PC-3 (cell line): ENCODE measurements at regions not wholly inside any gene's neighbourhood (a gene's known extent, or its start where the extent isn't known, plus 50 kb on each side); places are given as distances from the start of the nearest gene placed in this dataset.

Experiments
- ATAC-seq: fragments of 200-7000 bp; cut with Tn5 transposase; 2 replicates; pipeline ENCODE4 v1.9.1; 2020; ENCODE audit warnings: mild to moderate bottlenecking, moderate library complexity
- BruUV-seq: library from RNA; stranded (reverse); fragments of 400-500 nt; replicated peaks from 2 replicates; lab custom pipeline; 2021; lab: Mats Ljungman, UMichigan
- CTCF ChIA-PET: fragments of 300-600 bp; sonication (Branson Sonifier 250); formaldehyde crosslinking; loops from one replicate; lab custom pipeline; 2022; ENCODE audit warnings: antibody characterized with exemption; lab: Charles Lee
- POLR2A ChIA-PET: fragments of 300-600 bp; sonication (Branson Sonifier 250); formaldehyde crosslinking; loops from one replicate; lab custom pipeline; 2022; ENCODE audit warnings: antibody characterized with exemption; ENCODE audit not compliant: unreplicated experiment; lab: Charles Lee
- DNase-seq: peaks from one replicate; pipeline ENCODE4 v3.0.0-alpha.2; 2015
- H2AFZ ChIP-seq: fragments of 300-600 bp; sonication (generic); 2 replicates; pipeline ENCODE4 v1.6.0; 2016; ENCODE audit warnings: antibody characterized with exemption, low read length
- H3F3A ChIP-seq: fragments of 300-600 bp; sonication (generic); one replicate; pipeline ENCODE4 v1.6.0; 2017; ENCODE audit warnings: antibody characterized with exemption, low read length, control low read depth, mild to moderate bottlenecking; ENCODE audit not compliant: unreplicated experiment
- H3K27ac ChIP-seq: fragments of 300-600 bp; sonication (generic); 2 replicates; pipeline ENCODE4 v1.5.1; 2016; ENCODE audit warnings: mild to moderate bottlenecking, low read length
- H3K27me3 ChIP-seq: fragments of 300-600 bp; sonication (generic); 2 replicates; pipeline ENCODE4 v1.6.1; 2016; ENCODE audit warnings: low read length, mixed read lengths
- H3K36me3 ChIP-seq: fragments of 300-600 bp; sonication (generic); 2 replicates; pipeline ENCODE4 v1.6.1; 2016; ENCODE audit warnings: low read depth, mixed run types, low read length, mixed read lengths
- H3K4me1 ChIP-seq: fragments of 300-600 bp; sonication (generic); 2 replicates; pipeline ENCODE4 v1.5.1; 2016; ENCODE audit warnings: low read length; ENCODE audit not compliant: insufficient read depth
- H3K4me2 ChIP-seq: fragments of 300-600 bp; sonication (generic); 2 replicates; pipeline ENCODE4 v1.6.0; 2016; ENCODE audit warnings: low read length
- H3K4me3 ChIP-seq: fragments of 300-600 bp; sonication (generic); 2 replicates; pipeline ENCODE4 v1.5.1; 2016; ENCODE audit warnings: mild to moderate bottlenecking, low read length, mixed read lengths
- H3K79me2 ChIP-seq: fragments of 300-600 bp; sonication (generic); 2 replicates; pipeline ENCODE4 v1.6.1; 2017; ENCODE audit warnings: low read length, mixed read lengths
- H3K9ac ChIP-seq: fragments of 300-600 bp; sonication (generic); 2 replicates; pipeline ENCODE4 v1.6.0; 2016; ENCODE audit warnings: mild to moderate bottlenecking, low read length
- H3K9me2 ChIP-seq: fragments of 300-600 bp; sonication (generic); replicated peaks from 2 replicates; pipeline ENCODE4 v1.6.1; 2016; ENCODE audit warnings: mixed run types, low read length, mixed read lengths
- H3K9me3 ChIP-seq: fragments of 300-600 bp; sonication (generic); 2 replicates; pipeline ENCODE4 v1.6.1; 2016; ENCODE audit warnings: low read length, mixed read lengths
- H4K20me1 ChIP-seq: fragments of 300-600 bp; sonication (generic); 2 replicates; pipeline ENCODE4 v1.6.1; 2016; ENCODE audit warnings: low read length, mixed read lengths
- EZH2 ChIP-seq: fragments of 300-600 bp; sonication (generic); IDR thresholded peaks from one replicate; pipeline ENCODE4 v1.6.1; 2017; ENCODE audit warnings: antibody characterized with exemption, mild to moderate bottlenecking, low read length; ENCODE audit not compliant: unreplicated experiment
- EZH2phosphoT487 ChIP-seq: fragments of 300-600 bp; sonication (generic); IDR thresholded peaks from 2 replicates; pipeline ENCODE4 v1.6.1; 2018; ENCODE audit warnings: mild to moderate bottlenecking, antibody characterized with exemption, low read length, borderline replicate concordance
- intact Hi-C: fragments of 100-400 bp; cut with micrococcal nuclease; formaldehyde crosslinking; loops from 2 replicates; pipeline ENCODE4 v1.9.0; 2023
- TF ChIP-seq, protein P1 (sequence below): fragments of 300-600 bp; sonication (generic); conservative IDR thresholded peaks from 2 replicates; pipeline ENCODE4 v1.5.1; 2017; ENCODE audit warnings: antibody characterized with exemption, low read depth, mild to moderate bottlenecking, low read length

DNA sequence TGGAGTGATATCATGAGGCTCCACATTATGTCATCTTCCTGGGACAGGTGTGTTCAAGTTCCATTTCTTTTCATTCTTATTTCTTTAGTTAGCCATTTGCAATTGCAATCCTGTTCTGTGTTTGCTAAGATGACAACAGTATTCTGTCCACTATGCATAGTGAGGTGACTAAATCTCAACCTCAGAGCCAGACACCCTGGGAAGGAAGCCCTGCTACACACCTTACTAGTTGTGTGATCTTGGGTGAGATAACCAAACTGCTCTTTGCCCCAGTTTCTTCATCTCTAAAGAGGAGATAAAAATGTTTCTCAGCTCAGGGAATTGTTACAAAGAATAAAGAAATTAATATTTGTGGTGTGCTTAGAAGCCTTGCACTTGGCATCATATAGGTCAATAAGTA is 215.1 kb upstream of the RPS23 start:
- TF ChIP-seq EZH2phosphoT487 (no peak), EZH2 (no peak)
- TF ChIP-seq, protein P1, sequence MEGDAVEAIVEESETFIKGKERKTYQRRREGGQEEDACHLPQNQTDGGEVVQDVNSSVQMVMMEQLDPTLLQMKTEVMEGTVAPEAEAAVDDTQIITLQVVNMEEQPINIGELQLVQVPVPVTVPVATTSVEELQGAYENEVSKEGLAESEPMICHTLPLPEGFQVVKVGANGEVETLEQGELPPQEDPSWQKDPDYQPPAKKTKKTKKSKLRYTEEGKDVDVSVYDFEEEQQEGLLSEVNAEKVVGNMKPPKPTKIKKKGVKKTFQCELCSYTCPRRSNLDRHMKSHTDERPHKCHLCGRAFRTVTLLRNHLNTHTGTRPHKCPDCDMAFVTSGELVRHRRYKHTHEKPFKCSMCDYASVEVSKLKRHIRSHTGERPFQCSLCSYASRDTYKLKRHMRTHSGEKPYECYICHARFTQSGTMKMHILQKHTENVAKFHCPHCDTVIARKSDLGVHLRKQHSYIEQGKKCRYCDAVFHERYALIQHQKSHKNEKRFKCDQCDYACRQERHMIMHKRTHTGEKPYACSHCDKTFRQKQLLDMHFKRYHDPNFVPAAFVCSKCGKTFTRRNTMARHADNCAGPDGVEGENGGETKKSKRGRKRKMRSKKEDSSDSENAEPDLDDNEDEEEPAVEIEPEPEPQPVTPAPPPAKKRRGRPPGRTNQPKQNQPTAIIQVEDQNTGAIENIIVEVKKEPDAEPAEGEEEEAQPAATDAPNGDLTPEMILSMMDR, result no peak
- Histone ChIP-seq H2AFZ (no peak overlapping the region), H3K4me3 (no peak overlapping the region), H4K20me1 (no peaks in the 10 kb centered on the region), H3K9me2 (no peaks in the 10 kb centered on the region), H3K79me2 (no peaks in the 10 kb centered on the region), H3K27me3 (no peaks in the 10 kb centered on the region), H3F3A (no peaks in the 10 kb centered on the region), H3K9ac (no peak overlapping the region), H3K4me2 (no peak overlapping the region), H3K9me3 (no peaks in the 10 kb centered on the region), H3K27ac (no peak overlapping the region), H3K36me3 (no peaks in the 10 kb centered on the region), H3K4me1 (no peaks in the 10 kb centered on the region)
- no TSS peak for BruUV-seq
- intact Hi-C loops, result no loop called here
- CTCF ChIA-PET, result no interaction called here
- ATAC-seq (no peak), DNase-seq (peak; percentile 4)
- POLR2A ChIA-PET, result no interaction called here

DNA sequence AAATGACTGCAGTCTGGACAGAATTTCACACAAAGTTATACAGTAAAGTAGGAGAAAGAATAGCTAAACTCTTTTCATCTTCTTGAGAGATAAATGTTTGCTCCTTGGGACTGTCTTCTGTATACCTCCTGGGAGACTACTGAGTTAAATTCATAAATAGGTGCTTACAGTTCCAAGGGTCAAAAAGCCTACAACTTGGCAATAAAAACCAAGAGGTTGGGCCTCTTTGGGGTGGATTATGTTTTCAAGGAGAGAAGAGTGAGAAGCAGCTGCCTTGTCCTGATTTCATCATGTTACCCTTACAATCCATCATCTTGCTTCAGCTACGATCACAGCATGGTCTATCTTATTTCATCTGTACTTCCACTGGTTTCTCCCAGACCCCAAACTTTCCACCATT is 213.2 kb upstream of the RPS23 start:
- Histone ChIP-seq H3K27ac (no peak overlapping the region), H3K9me3 (no peaks in the 10 kb centered on the region), H3K4me2 (no peak overlapping the region), H2AFZ (no peak overlapping the region), H3K4me3 (no peak overlapping the region), H3K27me3 (no peaks in the 10 kb centered on the region), H3K4me1 (no peaks in the 10 kb centered on the region), H3K9me2 (no peaks in the 10 kb centered on the region), H3K79me2 (no peaks in the 10 kb centered on the region), H3K9ac (no peak overlapping the region), H4K20me1 (no peaks in the 10 kb centered on the region), H3F3A (no peaks in the 10 kb centered on the region), H3K36me3 (no peaks in the 10 kb centered on the region)
- TF ChIP-seq EZH2phosphoT487 (no peak), EZH2 (no peak)
- TF ChIP-seq, protein P1, result no peak
- DNase-seq (no peak), ATAC-seq (no peak)
- ChIA-PET POLR2A (no interaction called here), CTCF (no interaction called here)
- no TSS peak for BruUV-seq
- intact Hi-C loops, result no loop called here

DNA sequence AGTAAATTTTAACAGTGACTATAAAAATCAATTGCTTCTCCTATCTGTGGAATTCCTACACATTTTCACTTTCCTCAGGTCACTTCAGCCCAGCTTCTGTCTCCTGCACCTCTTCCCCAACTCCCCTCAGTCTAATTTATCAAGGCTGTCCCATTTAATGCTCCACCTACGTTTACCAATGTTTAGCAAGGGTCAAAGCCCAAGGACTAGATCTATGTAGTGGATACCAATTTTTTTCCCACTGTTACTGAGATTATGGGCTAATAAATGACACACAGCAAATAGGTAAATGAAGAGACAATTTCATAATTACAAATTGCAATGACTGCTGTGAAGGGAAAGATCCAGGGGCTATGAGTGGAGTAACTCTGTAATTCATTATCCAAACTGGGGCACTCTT is 211.5 kb upstream of the RPS23 start:
- H3K36me3 ChIP-seq, result no peaks in the 10 kb centered on the region
- H3K4me2 ChIP-seq, result no peak overlapping the region
- TF ChIP-seq EZH2phosphoT487 (no peak), EZH2 (no peak)
- TF ChIP-seq, protein P1, result no peak
- DNase-seq (no peak), ATAC-seq (no peak)
- H3K4me3 ChIP-seq, result no peak overlapping the region
- no peak overlapping the region for H3K9ac ChIP-seq
- no peaks in the 10 kb centered on the region for H3K9me2 ChIP-seq
- no peak overlapping the region for H2AFZ ChIP-seq
- intact Hi-C loops, result no loop called here
- ChIA-PET POLR2A (no interaction called here), CTCF (no interaction called here)
- H3K27me3 ChIP-seq, result no peaks in the 10 kb centered on the region
- H3F3A ChIP-seq, result no peaks in the 10 kb centered on the region
- BruUV-seq, result no TSS peak
- H3K4me1 ChIP-seq, result no peaks in the 10 kb centered on the region
- H3K27ac ChIP-seq, result no peak overlapping the region
- no peaks in the 10 kb centered on the region for H4K20me1 ChIP-seq
- no peaks in the 10 kb centered on the region for H3K79me2 ChIP-seq
- H3K9me3 ChIP-seq, result no peaks in the 10 kb centered on the region
